ENCODE measurements at regions not wholly inside any gene's neighbourhood (a gene's known extent, or its start where the extent isn't known, plus 50 kb on each side); places are given as distances from the start of the nearest gene placed in this dataset.

DNA sequence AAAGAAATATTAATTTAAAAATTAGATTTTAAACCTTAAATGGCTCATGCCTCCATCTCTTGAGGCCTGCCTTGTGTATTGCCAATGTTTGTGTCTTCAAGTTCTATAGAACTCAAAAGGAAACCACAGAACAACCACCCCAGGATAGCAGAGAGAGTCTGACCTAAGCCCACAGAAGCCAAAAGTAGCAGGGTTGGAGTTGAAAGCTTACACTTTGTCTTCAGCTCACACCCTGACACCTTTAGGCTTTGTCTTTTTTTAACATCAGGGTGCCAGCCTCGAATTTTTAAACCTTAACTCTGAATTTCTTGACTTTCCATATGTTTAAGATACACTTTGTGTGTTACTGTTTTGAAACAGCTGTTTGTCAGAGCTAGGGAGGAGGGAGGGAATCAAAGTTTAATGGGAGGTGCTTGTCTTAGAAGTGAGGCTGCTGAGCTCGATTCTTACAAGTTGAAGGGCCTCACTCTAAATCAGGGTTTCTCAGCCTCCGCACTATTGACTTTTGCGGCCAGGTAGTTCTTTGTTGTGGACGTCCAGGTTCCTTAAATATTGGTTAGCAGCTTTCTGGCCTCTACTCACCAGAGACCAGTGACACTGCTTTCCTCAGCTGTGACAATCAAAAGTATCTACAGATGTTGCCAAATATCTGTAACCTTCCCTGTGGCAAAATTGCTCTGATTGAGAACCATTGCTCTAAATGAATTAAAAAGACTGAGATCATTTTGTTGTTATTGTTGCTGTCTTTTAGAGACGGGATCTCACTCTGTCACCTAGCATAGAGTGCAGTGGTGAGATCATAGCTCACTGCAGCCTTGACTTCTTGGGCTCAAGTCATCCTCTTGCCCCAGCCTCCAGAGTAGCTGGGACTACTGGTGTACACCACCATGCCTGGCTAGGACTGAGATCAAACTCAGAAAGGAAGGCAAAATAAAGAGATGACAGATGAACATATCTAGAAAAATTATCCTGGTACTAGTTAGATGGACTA, 139.2 kb upstream of the EOMES start:
- DNase-seq (ENCODE audit: low read depth), result no peak

DNA sequence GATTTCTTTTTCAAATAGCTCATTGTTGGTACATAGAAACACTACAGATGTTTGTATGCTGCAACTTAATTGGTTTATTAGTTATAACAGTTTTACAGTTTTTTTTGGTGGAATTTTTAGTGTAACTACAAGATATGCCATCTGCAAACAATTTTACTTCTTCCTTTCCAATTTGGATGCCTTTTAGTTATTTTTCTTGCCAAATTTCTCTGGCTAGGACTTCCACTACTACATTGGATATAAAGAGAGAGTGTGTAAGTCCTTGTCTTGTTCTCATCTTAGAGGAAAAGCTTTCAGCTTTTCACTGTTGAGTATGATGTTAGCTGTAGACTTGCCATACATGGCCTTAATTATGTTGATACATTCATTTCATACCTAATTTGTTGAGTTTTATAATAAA, 143.6 kb upstream of the EOMES start:
- no peak for DNase-seq (ENCODE audit: low read depth)

DNA sequence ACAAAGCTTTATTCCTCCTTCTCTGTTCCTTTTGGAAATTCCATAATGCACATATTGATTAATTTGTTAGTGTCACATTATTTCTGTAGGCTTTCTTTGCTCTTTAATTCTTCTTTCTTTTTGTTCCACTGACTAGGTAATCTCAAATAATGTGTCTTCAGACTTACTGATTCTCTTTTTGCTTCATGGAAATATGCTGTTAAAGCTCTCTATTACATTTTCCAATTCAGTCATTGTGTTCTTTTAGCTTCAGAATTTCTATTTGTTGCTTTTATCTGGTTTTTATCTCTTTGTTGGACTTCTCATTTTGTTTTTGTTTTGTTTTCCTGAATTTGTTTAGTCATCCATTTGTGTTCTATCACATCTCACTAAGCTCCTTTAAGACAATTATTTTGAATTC, 147.0 kb upstream of the EOMES start:
- DNase-seq (ENCODE audit: low read depth), result no peak

DNA sequence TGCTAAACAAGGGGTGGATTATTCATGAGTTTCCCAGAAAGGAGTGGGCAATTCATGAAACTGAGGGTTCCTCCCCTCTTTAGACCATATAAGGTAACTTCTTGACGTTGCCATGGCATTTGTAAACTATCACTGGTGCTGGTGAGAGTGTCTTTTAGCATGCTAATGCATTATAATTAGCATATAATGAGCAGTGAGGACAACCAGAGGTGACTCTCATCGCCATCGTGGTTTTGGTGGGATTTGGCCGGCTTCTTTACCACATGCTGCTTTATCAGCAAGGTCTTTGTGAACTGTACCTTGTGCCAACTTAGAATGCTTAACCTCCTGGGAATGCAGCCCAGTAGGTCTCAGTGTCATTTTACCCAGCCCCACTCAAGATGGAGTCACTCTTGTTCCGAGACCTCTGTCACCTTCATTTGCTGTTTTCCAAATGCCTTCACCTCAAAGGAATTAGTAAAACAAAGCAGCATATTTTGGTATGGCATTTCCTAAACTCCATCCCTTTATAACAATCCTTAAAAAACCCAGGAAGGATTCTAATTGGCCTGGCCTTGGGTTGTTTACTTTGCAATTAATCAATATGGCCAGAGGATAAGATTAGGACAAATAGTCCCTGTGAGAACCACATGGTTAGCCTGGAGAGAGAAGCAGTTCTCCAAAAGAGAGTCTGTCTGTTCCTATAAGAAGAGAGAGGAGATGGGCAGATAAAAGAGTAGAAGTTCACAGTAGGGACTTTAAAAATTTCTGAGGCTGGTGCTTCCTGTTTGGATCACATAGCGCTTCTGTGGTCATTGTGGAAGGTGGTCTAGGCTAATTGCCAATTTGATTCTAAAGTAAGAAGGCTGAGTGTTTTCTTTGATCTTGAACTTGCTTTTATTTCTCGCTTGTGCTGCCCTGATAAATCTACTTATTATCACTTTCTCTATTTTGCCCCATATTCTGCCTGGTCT, 155.2 kb upstream of the EOMES start:
- no peak for DNase-seq (ENCODE audit: low read depth)

DNA sequence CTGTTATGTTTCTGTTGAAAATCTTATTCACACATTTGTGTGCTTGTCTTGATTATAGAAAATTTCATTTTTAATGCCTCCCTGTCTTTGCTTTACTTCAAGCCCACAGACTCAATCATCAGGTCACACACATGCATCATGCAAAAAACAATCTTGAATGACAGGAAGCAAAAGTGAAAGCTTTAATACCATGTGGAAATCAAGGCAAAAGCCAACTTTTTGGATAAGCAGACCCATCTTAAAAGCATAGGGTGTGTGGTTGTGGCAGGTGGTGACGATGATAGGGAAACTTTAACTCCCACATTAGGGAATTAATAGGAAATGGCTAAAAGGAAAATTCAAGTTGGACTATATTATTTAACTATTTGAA, 155.9 kb upstream of the EOMES start:
- DNase-seq (ENCODE audit: low read depth), result no peak

DNA sequence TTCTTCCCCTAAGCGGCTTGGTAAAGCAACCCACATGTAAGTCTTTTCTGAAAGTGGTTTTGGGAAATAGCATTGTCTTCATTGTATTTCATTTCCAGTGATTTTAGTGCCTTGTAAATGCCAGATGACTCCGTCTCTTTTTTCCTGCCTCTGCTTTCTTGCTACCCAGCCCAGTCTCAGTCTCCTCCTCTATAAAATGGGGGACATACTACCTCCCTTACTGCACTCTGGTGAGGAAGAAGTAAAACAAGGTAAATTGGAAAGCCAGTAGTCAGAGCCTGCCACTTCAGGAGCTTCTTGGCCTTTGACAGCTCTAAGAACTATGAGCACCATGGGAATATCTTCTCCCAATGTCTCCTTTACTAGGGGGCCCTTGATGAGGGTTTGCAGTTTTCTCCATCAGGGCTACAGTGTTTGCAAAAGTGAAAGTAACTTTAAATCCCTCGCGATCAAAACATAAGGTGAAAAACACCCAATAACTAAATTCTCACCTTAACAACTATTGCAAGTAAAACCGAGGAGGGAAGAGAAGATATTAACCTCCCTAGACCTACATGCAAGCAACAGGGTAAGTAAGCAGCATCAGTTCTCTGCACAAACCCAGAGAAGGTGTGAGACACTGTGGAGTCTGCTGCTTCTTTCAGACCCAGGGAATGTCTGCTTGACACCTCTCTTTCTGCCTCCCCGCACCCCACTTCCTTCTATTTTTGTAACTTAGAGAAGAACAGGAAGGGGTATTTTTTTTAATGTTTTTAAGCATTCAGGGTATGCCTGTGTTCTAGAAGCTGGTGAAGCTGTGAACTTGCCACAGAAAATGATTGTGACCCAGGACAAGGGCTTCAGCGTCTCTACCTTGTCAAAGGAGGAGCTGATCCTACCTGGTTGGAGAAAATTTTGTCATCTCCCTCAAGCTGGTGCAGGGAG, 159.1 kb upstream of the EOMES start:
- no peak for DNase-seq (ENCODE audit: low read depth)

DNA sequence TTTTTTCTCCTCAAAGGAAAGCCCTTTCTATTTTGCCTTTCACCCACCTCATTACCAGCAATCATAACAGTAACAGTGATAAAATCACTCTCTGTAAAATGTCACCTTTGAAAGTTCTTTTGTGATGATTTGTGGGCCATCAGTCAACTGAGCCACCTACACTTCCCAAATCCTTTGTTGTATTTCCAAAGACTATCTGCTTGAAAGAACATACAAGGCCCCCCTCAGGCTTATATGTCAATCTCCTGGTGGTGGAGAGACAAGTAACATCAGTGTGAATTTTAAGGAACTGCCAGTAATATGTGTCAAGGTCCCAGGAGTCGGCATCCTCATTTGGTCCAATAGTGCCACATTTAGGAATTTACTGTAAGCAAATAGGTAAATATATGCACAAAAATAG, 161.1 kb upstream of the EOMES start:
- no peak for DNase-seq (ENCODE audit: low read depth)

DNA sequence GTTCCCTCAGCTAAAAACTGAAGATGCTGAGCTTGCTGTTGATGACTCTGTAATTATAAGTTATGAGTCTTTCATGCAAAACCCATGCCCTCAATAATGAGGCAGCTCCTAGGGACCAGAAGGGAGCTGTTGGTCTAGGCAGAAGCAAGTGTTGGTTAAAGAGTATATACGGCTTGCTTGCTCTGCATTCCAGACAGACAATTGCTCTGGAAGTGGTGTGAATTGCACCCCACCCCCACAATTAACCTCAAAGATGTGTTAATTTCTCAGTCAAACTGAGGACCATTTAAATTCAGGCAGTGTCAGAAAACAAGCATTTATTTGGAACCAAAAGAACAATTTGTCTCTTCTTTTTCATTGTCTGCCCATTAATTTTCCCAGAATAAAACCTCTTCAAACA, 163.5 kb upstream of the EOMES start:
- no peak for DNase-seq (ENCODE audit: low read depth)

DNA sequence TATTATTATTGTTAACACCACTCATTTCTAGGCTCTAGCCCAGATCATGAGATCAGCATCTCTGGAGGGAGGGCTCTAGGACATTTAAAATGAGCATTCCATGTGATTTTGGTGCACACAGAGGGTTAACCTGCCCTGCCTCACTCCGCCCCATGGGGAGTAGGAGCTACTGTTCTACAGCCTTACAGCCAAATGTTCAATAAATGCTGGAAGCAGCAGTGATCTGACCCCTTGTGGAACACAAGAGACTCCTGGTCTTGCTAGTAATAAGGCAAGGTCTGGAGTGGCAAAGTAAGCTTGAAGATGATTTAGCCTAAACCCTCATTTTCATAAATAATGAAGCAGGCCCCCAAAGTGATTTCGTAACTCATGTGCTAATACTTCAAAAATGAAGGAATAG, 166.4 kb upstream of the EOMES start:
- DNase-seq (ENCODE audit: low read depth), result peak; percentile 6

DNA sequence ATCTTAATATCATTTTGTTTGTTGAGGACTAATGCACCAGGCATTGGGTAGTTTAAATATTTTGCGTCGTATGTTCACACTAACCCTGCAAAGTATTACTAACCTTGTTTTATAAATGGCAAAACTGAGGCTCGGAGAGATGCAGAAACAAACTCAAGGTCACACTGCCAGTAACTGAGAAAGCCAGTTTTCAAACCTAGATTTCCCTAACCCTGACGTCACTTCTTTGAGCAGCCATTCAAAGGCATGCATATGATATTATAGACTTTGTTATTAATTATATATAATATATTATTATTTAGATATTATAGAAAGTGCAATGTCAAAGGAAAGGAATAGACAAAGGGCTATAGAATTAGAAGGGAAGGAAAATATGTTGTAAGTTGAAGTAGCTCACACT, 167.6 kb upstream of the EOMES start:
- no peak for DNase-seq (ENCODE audit: low read depth)

DNA sequence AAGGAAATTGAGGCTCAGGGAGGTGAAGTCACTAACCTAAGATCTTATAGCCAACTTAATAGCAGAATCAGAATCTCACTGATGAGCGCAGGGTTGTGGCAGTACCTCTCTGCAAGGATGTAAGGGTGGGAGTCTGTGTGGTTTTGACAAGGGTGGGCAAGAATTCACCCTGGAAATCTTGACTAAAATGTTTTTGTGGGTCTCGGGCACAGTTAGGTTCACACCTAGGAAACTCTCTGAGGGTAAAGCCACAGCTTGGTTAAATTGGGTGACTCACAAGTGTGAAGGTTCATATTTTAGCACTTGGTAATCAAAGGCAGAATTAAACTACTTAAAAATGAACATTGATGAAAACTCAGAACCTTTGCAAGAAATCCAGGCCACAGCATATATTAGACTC, 178.2 kb upstream of the EOMES start:
- DNase-seq (ENCODE audit: low read depth), result no peak

DNA sequence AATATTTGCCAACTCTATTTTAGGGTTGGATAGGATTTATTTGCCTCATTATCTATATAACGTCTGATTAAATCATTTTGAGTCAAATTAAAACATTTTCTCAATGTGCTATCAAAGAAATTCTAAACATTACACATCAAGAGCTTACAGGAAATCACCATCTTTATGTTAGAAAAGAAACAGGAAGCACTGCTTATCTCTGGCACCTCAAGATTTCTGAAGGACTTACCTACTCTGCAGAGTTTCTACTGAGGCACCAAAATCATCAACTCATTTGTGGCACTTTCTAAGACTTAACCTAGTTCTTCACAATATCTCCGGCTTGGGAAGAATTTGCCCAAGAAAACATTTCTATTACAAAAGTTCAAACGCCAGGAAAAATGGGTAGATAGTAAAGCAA, 181.3 kb upstream of the EOMES start:
- no peak for DNase-seq (ENCODE audit: low read depth)

DNA sequence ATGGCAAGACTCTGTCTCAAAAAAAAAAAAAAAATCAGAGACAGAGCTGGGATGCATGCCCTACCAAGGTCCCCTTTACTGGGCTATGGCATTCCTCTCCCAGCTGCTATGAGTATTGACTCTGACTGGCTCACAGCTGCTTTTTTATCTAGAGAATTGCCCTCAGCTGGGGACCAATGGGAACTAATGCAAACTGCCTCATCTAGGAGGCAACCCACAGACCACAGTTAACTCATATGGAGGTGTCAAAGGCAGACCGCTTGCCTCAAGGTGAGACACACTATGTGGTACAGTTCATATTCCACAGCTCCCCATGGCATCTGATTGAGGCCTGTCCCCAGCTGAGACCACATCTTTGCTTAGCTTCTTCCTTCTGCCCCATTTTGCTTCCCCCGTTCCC, 183.5 kb upstream of the EOMES start:
- DNase-seq (ENCODE audit: low read depth), result no peak

DNA sequence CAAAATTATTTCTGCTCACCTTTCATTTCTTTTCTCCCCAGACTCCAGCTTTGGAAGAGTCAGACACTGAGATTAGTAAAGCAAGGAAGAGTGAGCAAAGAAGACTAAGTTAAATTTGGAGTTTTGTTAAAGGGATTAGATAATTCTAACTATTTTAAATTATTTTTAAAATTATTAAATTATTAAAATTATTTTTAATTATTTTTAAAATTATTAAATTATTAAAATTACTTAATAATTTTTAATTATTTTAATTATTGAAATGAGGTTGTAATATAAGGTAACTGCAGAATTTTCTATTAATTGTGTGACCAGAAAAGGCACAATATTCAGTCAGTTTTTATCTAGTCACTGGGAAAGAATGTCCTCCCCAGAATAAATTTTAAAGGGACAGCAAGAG, 185.0 kb upstream of the EOMES start:
- no peak for DNase-seq (ENCODE audit: low read depth)

DNA sequence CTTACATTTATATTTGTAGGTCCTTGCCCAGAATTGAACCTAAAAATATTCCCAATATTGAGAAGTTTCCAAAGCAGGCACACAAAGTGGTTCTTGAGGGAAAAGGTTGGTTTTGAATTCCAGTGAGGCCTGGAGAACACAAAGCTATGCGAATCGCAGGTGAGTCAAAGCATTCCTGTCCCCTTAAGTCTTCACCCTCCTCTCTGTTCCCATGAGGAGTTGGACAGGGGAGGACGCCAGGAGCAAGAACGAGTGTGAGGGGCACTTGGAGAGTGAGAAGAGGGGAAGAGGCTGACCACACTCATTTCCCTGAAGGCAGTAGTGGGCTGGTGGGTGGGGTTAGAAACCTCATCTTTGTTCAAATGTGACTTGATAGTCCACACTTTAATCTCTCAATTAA, 185.8 kb upstream of the EOMES start:
- no peak for DNase-seq (ENCODE audit: low read depth)

DNA sequence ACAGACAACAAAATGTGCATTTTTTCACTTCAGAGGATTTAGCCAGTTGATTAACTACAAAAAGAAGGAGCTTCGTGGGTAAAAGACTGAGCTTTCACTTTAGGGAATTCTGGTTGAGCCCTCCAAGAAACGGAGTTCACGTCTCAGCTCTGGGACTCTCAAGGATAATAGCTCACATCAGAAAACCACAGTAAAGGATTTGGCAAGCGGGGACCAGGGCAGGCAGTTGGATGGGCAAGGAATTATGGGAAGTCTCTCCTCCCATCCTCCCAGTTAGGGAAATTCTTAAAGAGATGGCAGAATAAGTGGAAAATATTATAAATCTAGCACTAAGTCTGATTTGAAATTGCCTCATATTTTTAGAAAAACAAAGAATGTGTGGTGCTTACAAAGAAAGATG, 188.3 kb upstream of the EOMES start:
- peak; percentile 0 for DNase-seq (ENCODE audit: low read depth)

DNA sequence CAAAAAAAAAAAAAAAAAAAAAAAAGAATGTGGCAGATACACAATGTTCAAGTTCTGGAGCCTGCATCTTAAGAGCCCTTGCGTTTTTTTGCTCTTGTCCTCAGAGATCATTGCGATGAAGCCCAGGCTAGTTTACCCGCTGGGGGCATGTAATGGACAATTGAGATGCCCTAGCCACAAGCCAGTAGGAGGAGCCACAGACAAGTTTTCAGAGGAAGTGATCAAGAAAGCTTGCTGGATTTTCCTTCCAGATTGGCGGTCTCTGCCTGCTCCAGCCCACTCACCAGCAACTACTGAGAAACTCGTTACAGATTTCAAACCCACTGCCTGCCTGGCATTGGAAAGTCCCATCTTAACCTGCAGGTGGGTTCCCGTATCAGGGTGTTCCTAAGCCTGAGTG, 192.1 kb upstream of the EOMES start:
- peak; percentile 8 for DNase-seq (ENCODE audit: low read depth)

DNA sequence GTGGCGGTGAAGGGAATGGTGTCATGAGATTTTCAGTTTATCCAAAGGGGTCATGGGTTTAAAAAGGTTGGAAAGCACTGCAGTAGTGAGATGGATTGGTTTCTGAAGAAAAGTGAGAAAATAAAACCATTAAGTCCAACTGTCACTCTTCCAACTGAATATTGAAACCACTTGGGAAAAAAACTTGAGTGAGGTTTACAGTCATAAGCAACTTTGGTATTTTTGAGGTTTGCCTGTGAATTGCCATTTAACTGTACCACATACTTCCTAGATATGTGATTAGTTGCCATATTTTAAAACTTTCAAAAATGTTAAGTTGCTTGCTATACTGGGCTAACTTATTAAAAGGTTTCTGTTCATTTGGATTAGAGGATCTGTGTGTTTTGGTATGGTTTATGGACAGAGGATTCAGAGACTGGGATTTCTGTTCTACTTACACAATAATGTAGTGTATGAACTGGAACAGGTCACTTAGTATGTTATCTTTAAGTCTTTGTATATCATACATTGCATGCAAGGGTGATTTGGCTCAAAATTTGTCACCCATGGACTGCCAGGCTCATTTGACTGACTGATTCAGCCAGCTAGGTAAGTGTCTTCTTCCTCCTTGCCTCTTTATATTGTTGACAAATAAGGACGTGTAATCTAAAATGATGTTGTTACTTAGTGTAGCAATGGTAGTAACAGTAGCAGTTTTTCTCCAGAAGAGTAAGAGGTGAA, 201.4 kb upstream of the EOMES start:
- no peak for DNase-seq (ENCODE audit: low read depth)

DNA sequence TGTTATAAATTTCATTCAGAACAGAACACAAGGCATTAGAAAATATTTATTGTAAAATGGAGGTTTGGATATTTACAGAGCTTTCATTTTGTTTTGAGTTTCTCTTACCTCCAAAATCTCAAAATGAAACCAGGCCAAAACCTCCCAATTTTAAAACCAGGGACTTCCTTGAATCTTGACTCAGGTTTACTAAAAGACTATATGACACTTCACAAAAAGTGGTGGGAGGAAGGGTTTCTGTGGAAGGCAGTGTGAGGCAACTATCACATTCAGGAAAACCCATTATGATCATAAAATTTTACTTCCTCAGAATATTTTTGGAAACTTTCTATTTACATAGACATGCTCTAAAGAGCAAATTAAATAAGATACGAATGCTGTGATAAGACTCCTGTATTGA, 205.8 kb upstream of the EOMES start:
- DNase-seq (ENCODE audit: low read depth), result no peak

DNA sequence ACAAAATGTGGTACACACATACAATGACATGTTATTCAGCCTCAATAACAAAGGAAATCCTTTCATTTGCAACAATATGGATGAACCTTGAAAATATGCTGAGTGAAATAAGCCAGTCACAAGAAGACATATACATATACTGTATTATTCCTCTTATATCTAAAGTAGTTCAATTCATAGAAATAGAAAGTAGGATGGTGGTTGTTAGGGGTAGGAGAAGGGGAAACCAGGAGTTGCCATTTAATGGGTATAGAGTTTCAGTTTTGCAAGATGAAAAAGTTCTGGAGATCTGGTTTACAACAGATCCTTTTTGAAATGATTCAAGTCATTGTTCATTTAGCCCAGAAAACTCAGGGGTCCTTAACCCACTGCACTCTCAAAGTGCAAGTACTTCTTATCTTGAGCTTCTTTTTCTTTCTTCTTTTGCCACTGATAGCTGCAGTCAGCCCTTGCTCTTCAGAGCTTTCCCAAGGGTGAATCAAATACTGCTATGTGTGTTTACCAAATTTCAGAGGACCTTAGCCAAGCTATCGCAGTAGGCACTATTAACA, 208.0 kb upstream of the EOMES start:
- no peak for DNase-seq (ENCODE audit: low read depth)

DNA sequence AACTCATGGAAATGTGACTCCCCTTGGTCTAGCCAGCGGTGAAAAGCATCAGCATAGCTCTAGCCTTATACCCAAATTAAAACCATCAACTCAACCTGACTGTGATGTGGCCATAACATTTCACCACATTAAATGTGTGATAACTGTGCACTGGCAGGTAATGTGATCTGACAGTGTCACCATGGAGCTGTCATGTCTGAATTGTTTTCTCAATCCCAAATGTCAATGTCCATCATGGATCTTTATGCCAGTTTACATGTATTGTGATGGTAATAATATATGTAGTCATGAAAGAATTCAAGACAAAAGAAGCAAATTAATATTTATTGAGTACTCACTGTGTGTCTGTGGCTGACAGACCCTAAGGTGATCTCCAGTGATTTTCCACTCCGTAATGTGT, 213.4 kb upstream of the EOMES start:
- DNase-seq (ENCODE audit: low read depth), result no peak
